Activated T-cell treated with anti-CD3 and anti-CD28 coated beads, Interleukin-2, amount 50 U/mL, for 48 hours (primary cell): ENCODE measurements at regions not wholly inside any gene's neighbourhood (a gene's known extent, or its start where the extent isn't known, plus 50 kb on each side); places are given as distances from the start of the nearest gene placed in this dataset.

ENCODE experiments used
- DNase-seq, 2 experiments: peaks; one replicate each; pipeline ENCODE4 v3.0.0-alpha.2; 2020

DNA sequence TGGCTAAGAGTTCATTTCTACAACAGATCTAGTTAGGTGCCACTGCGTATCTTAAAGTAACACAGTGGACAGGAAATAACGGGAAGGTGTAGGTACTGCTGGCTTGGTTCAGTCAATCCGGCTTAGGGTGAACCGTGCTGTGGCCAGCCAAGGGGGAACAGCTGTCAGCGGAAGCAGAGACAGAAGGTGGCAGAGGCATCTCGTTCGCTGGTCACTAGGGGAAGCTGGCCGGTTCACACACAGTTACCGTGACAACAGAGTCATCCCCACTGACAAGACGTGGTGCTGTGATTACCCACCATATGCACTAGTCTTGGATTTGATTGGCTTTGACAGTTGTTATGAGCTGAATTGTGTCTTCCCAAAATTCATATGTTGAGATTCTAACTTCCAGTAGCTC is 58.8 kb upstream of the HDAC4 start:
- DNase-seq = peak in 1 of 2 experiments; percentile 11

- peak in 1 of 2 experiments; percentile 7 for DNase-seq
Measured at GRCh38 chr2:239459056-239459455, 58.2 kb upstream of the HDAC4 start.

DNA sequence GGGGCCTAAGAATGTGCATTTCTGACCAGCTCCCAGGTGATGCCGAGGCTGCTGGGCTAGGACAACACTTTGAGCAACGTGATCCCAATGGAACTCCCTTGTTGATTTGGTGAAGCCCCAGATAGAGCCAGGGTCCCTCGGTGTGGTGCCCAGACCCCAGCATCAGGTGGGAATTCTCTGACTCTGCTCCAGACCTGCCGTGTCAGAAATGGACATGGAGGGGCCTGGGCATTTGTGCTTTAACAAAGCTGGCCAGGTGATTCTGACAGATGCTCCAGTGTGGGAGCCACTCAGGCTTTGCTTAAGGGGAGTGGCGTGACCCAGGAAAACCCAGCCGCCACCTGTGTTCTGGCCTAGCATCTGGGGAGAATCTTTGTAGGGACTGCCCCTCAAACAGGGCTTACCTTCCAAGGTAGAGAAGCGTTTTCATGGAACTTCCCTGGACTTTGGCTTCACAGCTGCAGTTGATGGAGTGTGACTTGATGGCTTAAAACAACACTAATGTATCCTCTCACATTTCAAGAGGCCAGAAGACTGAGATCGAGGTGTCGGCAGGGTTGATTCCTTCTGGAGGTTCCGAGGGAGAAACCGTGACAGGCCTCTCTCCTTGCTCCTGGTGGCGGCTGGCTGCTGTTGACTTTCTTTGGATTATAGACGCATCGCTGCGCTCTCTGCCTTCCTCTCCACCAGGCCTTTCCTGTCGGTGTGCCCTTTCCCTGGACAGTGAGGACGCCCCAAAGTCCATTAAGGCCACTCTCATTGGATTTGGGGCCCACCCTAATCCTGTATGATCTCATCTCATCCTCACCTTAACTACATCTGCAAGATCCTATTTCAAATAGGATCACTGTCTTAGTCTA is 57.0 kb upstream of the HDAC4 start:
- DNase-seq = peak in 1 of 2 experiments; percentile 1

GRCh38 chr2:239456940-239457339 is 56.1 kb upstream of the HDAC4 start:
- peak in 1 of 2 experiments; percentile 4 for DNase-seq

DNA sequence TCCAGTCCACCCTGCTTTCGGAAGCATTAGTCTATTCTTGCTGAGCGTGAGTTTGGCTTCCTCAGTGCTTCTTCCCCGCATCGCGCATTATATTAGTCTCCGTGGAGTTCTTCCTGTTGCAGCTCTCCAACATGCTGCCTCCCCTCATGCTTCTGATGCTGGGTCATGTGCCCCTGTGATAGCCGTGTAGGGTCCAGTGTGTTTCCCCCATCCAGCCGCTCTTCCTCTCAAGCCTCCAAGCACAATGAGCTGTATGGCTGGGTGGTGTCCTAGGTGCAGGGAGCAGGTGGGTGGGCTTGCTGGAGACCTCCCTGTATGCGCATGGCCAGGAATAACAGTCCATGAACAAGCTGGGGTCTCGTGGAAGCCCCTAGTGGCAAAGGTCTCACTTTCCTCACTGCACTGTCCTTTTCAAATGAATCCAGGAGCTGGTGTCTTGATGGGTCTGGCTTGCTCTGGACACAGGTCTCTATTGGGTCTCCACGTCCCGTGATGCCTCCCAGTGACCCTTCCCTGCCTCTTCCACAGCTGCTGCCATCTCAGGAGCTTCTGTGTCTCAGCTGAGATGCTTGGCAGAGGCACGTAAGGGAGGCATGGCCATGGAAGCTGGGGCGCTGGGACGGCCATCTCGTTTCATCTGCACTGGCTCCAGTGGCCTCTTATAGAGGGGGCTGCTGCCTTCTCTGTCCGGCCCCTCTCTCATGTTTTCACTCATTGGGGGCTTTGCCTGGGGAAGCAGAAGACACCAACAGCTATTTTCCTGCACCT is 54.8 kb upstream of the HDAC4 start:
- DNase-seq = peak in 1 of 2 experiments; percentile 4

- DNase-seq = no peak
Measured at GRCh38 chr2:239454507-239454906, 53.7 kb upstream of the HDAC4 start.
